HG02970 (cell line): ENCODE measurements at regions not wholly inside any gene's neighbourhood (a gene's known extent, or its start where the extent isn't known, plus 50 kb on each side); places are given as distances from the start of the nearest gene placed in this dataset.

Experiments
- ATAC-seq: cut with Tn5 transposase; IDR thresholded peaks from one replicate; pipeline ENCODE4 v1.9.1; 2021; ENCODE audit warnings: mild to moderate bottlenecking, moderate library complexity, moderate number of reproducible peaks; ENCODE audit not compliant: unreplicated experiment, low FRiP score

GRCh38 chr1:229114315-229114714, 156.6 kb upstream of the RAB4A start:
- ATAC-seq: no peak

GRCh38 chr1:229114850-229115365, 156.0 kb upstream of the RAB4A start:
- ATAC-seq: no peak

- ATAC-seq: no peak
Measured at GRCh38 chr1:229116114-229116513, 154.8 kb upstream of the RAB4A start.

GRCh38 chr1:229117664-229118300, 153.1 kb upstream of the RAB4A start:
- ATAC-seq: no peak

- ATAC-seq: no peak
Measured at GRCh38 chr1:229118477-229119061, 152.3 kb upstream of the RAB4A start.

GRCh38 chr1:229119161-229119560, 151.8 kb upstream of the RAB4A start:
- no peak for ATAC-seq

- no peak for ATAC-seq
Measured at GRCh38 chr1:229119876-229120275, 151.0 kb upstream of the RAB4A start.

GRCh38 chr1:229121845-229122436, 149.0 kb upstream of the RAB4A start:
- no peak for ATAC-seq

GRCh38 chr1:229122606-229123005, 148.3 kb upstream of the RAB4A start:
- ATAC-seq: no peak

- no peak for ATAC-seq
Measured at GRCh38 chr1:229124116-229124515, 146.8 kb upstream of the RAB4A start.

GRCh38 chr1:229124520-229125124, 146.3 kb upstream of the RAB4A start:
- ATAC-seq: no peak

GRCh38 chr1:229127301-229127700, 143.6 kb upstream of the RAB4A start:
- ATAC-seq: no peak

- ATAC-seq: no peak
Measured at GRCh38 chr1:229128066-229128608, 142.8 kb upstream of the RAB4A start.

- no peak for ATAC-seq
Measured at GRCh38 chr1:229129301-229130027, 141.4 kb upstream of the RAB4A start.

GRCh38 chr1:229130028-229130668, 140.8 kb upstream of the RAB4A start:
- no peak for ATAC-seq

GRCh38 chr1:229131243-229132105, 139.4 kb upstream of the RAB4A start:
- ATAC-seq: no peak

GRCh38 chr1:229132106-229132443, 138.8 kb upstream of the RAB4A start:
- ATAC-seq: no peak

GRCh38 chr1:229132706-229133105, 138.2 kb upstream of the RAB4A start:
- no peak for ATAC-seq

- ATAC-seq: no peak
Measured at GRCh38 chr1:229133151-229133550, 137.8 kb upstream of the RAB4A start.
